Liver (tissue), 3 donors: ENCODE measurements at regions not wholly inside any gene's neighbourhood (a gene's known extent, or its start where the extent isn't known, plus 50 kb on each side); places are given as distances from the start of the nearest gene placed in this dataset.

Experiments used
- CTCF ChIP-seq: fragments of 150-350 bp; IDR thresholded peaks from 2 replicates; pipeline ENCODE4 v1.5.1; 2017; ENCODE audit warnings: improper control_type of control experiment, low read depth, low read length; ENCODE audit not compliant: missing input control
- EGR1 ChIP-seq, 2 donors: IDR thresholded peaks; 2 replicates each; pipeline ENCODE4 v1.6.1; 2016 to 2018; ENCODE audit warnings: antibody characterized with exemption in 2 of 2, low read depth in 2 of 2
- GABPA ChIP-seq, 2 donors: IDR thresholded peaks in 1 of 2; conservative IDR thresholded peaks in 1 of 2; 2 replicates each; pipeline ENCODE4 v1.6.1; 2016; ENCODE audit warnings: antibody characterized with exemption in 2 of 2, mild to moderate bottlenecking in 1 of 2, moderate library complexity in 1 of 2
- HNF4A ChIP-seq, 2 donors: conservative IDR thresholded peaks; 2 replicates each; pipeline ENCODE4 v1.6.1; 2016; ENCODE audit warnings: antibody characterized with exemption in 2 of 2, mild to moderate bottlenecking in 2 of 2
- HNF4G ChIP-seq: IDR thresholded peaks from 2 replicates; pipeline ENCODE4 v1.6.1; 2016; ENCODE audit warnings: antibody characterized with exemption
- JUND ChIP-seq, 2 donors: IDR thresholded peaks; 2 replicates each; pipeline ENCODE4 v1.6.1; 2016; ENCODE audit warnings: antibody characterized with exemption in 2 of 2
- MAX ChIP-seq: IDR thresholded peaks from 2 replicates; pipeline ENCODE4 v1.6.1; 2016; ENCODE audit warnings: antibody characterized with exemption
- RAD21 ChIP-seq, 2 donors: IDR thresholded peaks; 2 replicates each; pipeline ENCODE4 v1.6.1; 2016; ENCODE audit warnings: antibody characterized with exemption in 2 of 2, mild to moderate bottlenecking in 2 of 2
- REST ChIP-seq: IDR thresholded peaks from 2 replicates; pipeline ENCODE4 v1.6.1; 2016; ENCODE audit warnings: antibody characterized with exemption, mild to moderate bottlenecking
- RXRA ChIP-seq, 2 donors: IDR thresholded peaks; 2 replicates each; pipeline ENCODE4 v1.6.1; 2017 to 2018; ENCODE audit warnings: antibody characterized with exemption in 2 of 2, mild to moderate bottlenecking in 1 of 2
- SP1 ChIP-seq: IDR thresholded peaks from 2 replicates; pipeline ENCODE4 v1.6.1; 2018; ENCODE audit warnings: antibody characterized with exemption, mild to moderate bottlenecking
- TAF1 ChIP-seq: conservative IDR thresholded peaks from 2 replicates; pipeline ENCODE4 v1.6.1; 2016; ENCODE audit warnings: antibody characterized with exemption, mild to moderate bottlenecking
- YY1 ChIP-seq: IDR thresholded peaks from 2 replicates; pipeline ENCODE4 v1.6.1; 2016; ENCODE audit warnings: antibody characterized with exemption, mild to moderate bottlenecking
- ZBTB33 ChIP-seq: IDR thresholded peaks from 2 replicates; pipeline ENCODE4 v1.6.1; 2016; ENCODE audit warnings: antibody characterized with exemption
- donor health status: healthy.
- donor health status: healthy.

GRCh38 chr13:105327581-105328126, 1207.8 kb downstream of the EFNB2 start:
- TF ChIP-seq TAF1: no peak
- TF ChIP-seq HNF4A (conservative IDR thresholded peaks at IDR 0.05): no peak
- TF ChIP-seq SP1: no peak
- no peak for TF ChIP-seq CTCF
- no peak for TF ChIP-seq REST
- TF ChIP-seq ZBTB33: no peak
- no peak for TF ChIP-seq MAX
- no peak for TF ChIP-seq JUND (IDR thresholded peaks at IDR 0.05)
- TF ChIP-seq YY1: no peak
- TF ChIP-seq RAD21 (IDR thresholded peaks at IDR 0.05): no peak
- no peak for TF ChIP-seq RXRA (IDR thresholded peaks at IDR 0.05)
- no peak for TF ChIP-seq HNF4G
- no peak for TF ChIP-seq GABPA (IDR thresholded peaks at IDR 0.05 in 1 of 2, conservative IDR thresholded peaks at IDR 0.05 in 1 of 2)
- TF ChIP-seq EGR1 (IDR thresholded peaks at IDR 0.05; ENCODE audit: low read depth in 2 of 2): no peak
